AG10803 (cell line): ENCODE measurements at regions not wholly inside any gene's neighbourhood (a gene's known extent, or its start where the extent isn't known, plus 50 kb on each side); places are given as distances from the start of the nearest gene placed in this dataset.

Source experiments
- DNase-seq: peaks from one replicate; pipeline ENCODE4 v3.0.0; 2010; ENCODE audit warnings: low read depth
- H3K4me3 ChIP-seq: 2 replicates; pipeline ENCODE4 v1.5.1; 2011; ENCODE audit warnings: mild to moderate bottlenecking, low read length, control low read depth
- CTCF ChIP-seq: conservative IDR thresholded peaks from 2 replicates; pipeline ENCODE4 v1.5.1; 2011; ENCODE audit warnings: mild to moderate bottlenecking, low read length, control low read depth, inconsistent platforms

GRCh38 chr14:87305345-87305744, 687.6 kb downstream of the GALC start:
- no peak overlapping the region for H3K4me3 ChIP-seq
- TF ChIP-seq CTCF: no peak
- no peak for DNase-seq

GRCh38 chr14:87304404-87304803, 688.6 kb downstream of the GALC start:
- no peak for TF ChIP-seq CTCF
- H3K4me3 ChIP-seq: no peak overlapping the region
- no peak for DNase-seq

GRCh38 chr14:87286826-87287225, 706.2 kb downstream of the GALC start:
- no peak for TF ChIP-seq CTCF
- H3K4me3 ChIP-seq: no peak overlapping the region

GRCh38 chr14:87286191-87286590, 706.8 kb downstream of the GALC start:
- DNase-seq: no peak
- no peak overlapping the region for H3K4me3 ChIP-seq
- TF ChIP-seq CTCF: no peak

More at GRCh38 chr14:87286826-87287225, 706.2 kb downstream of the GALC start:
- DNase-seq: no peak

GRCh38 chr14:87285506-87285905, 707.5 kb downstream of the GALC start:
- no peak overlapping the region for H3K4me3 ChIP-seq
- no peak for TF ChIP-seq CTCF
- DNase-seq: no peak

GRCh38 chr14:87283547-87283946, 709.4 kb downstream of the GALC start:
- no peak for DNase-seq

GRCh38 chr14:87282266-87282665, 710.7 kb downstream of the GALC start:
- no peak for TF ChIP-seq CTCF
- DNase-seq: no peak

More at GRCh38 chr14:87283547-87283946, 709.4 kb downstream of the GALC start:
- TF ChIP-seq CTCF: no peak
- no peak overlapping the region for H3K4me3 ChIP-seq

More at GRCh38 chr14:87282266-87282665, 710.7 kb downstream of the GALC start:
- H3K4me3 ChIP-seq: no peak overlapping the region
